PC-9 (cell line): ENCODE measurements at regions not wholly inside any gene's neighbourhood (a gene's known extent, or its start where the extent isn't known, plus 50 kb on each side); places are given as distances from the start of the nearest gene placed in this dataset.

Experiments
- BruUV-seq: library from RNA; stranded (reverse); fragments of 400-500 nt; replicated peaks from 2 replicates; lab custom pipeline; 2021; lab: Mats Ljungman, UMichigan
- CTCF ChIA-PET: fragments of 300-600 bp; sonication (Branson Sonifier 250); formaldehyde crosslinking; loops from one replicate; lab custom pipeline; 2022; ENCODE audit warnings: antibody characterized with exemption; lab: Charles Lee
- POLR2A ChIA-PET: fragments of 300-600 bp; sonication (Branson Sonifier 250); formaldehyde crosslinking; loops from one replicate; lab custom pipeline; 2022; ENCODE audit warnings: antibody characterized with exemption; ENCODE audit not compliant: unreplicated experiment; lab: Charles Lee
- DNase-seq, 2 experiments: peaks; one replicate each; pipeline versions ENCODE4 v3.0.0 to v3.0.0-alpha.2; 2015 to 2022; ENCODE audit warnings: mixed read lengths in 1 of 2
- H2AFZ ChIP-seq: fragments of 200-600 bp; sonication (generic); 2 replicates; pipeline ENCODE4 v1.8.1; 2017; ENCODE audit warnings: antibody characterized with exemption
- H3F3A ChIP-seq: fragments of 200-600 bp; sonication (generic); 2 replicates; pipeline ENCODE4 v1.8.1; 2017; ENCODE audit warnings: antibody characterized with exemption, mild to moderate bottlenecking, low read depth; ENCODE audit not compliant: insufficient read depth
- H3K27ac ChIP-seq: fragments of 200-600 bp; sonication (generic); 2 replicates; pipeline ENCODE4 v1.6.1; 2016; ENCODE audit warnings: mixed run types
- H3K27me3 ChIP-seq: fragments of 200-600 bp; sonication (generic); 2 replicates; pipeline ENCODE4 v1.6.1; 2016; ENCODE audit warnings: low read depth, mixed run types; ENCODE audit not compliant: insufficient read depth
- H3K36me3 ChIP-seq: fragments of 200-600 bp; sonication (generic); 2 replicates; pipeline ENCODE4 v1.6.1; 2016; ENCODE audit warnings: low read depth, mixed run types
- H3K4me1 ChIP-seq: fragments of 200-600 bp; sonication (generic); replicated peaks from 2 replicates; pipeline ENCODE4 v1.6.1; 2016; ENCODE audit warnings: mixed run types; ENCODE audit not compliant: insufficient read depth
- H3K4me2 ChIP-seq: fragments of 200-600 bp; sonication (generic); 2 replicates; pipeline ENCODE4 v1.6.1; 2017; ENCODE audit warnings: mixed run types
- H3K4me3 ChIP-seq: fragments of 200-600 bp; sonication (generic); 2 replicates; pipeline ENCODE4 v1.6.1; 2016; ENCODE audit warnings: mixed run types
- H3K79me2 ChIP-seq: fragments of 200-600 bp; sonication (generic); 2 replicates; pipeline ENCODE4 v1.6.1; 2017; ENCODE audit warnings: low read depth, mixed run types
- H3K9me2 ChIP-seq: fragments of 200-600 bp; sonication (generic); 2 replicates; pipeline ENCODE4 v1.8.1; 2017; ENCODE audit warnings: mild to moderate bottlenecking; ENCODE audit not compliant: insufficient read depth
- H3K9me3 ChIP-seq: fragments of 200-600 bp; sonication (generic); 2 replicates; pipeline ENCODE4 v1.8.1; 2016; ENCODE audit warnings: low read depth; ENCODE audit not compliant: insufficient read depth
- H4K20me1 ChIP-seq: fragments of 200-600 bp; sonication (generic); 2 replicates; pipeline ENCODE4 v1.8.1; 2017; ENCODE audit not compliant: insufficient read depth
- EZH2 ChIP-seq: fragments of 200-600 bp; sonication (generic); IDR thresholded peaks from 2 replicates; pipeline ENCODE4 v1.8.0; 2017; ENCODE audit warnings: antibody characterized with exemption, low read depth
- intact Hi-C: fragments of 100-400 bp; cut with micrococcal nuclease; formaldehyde crosslinking; loops from one replicate; pipeline ENCODE4 v1.10.0; 2022; ENCODE audit not compliant: unreplicated experiment
- TF ChIP-seq, protein P1 (sequence below): fragments of 200-600 bp; sonication (generic); conservative IDR thresholded peaks from 2 replicates; pipeline ENCODE4 v1.6.1; 2017; ENCODE audit warnings: mixed run types, antibody characterized with exemption, mild to moderate bottlenecking, moderate library complexity

DNA sequence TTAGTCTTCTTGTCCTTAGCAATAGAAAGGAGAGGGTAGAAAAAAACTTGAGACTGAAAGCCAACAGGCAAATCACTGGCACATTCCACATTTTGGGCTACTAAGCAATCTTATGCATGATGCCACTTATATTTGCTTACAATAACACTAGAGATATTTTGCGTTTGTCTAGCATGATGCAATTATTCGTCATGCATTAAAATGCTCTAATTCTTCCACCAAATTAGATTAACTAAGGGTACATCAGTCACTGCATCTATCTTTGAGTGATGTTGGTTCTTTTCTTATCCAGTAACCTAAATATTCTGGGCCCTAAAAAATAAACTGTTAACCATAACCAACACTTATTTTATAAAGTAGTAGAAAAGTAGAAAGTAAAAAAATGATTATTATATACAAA, 1311.7 kb upstream of the CDH2 start:
- Histone ChIP-seq H3K9me3 (no peaks in the 10 kb centered on the region), H3K36me3 (no peaks in the 10 kb centered on the region), H3K4me1 (no peaks in the 10 kb centered on the region), H4K20me1 (no peaks in the 10 kb centered on the region), H3F3A (no peaks in the 10 kb centered on the region), H3K4me2 (no peak overlapping the region), H3K27me3 (no peaks in the 10 kb centered on the region), H3K79me2 (no peaks in the 10 kb centered on the region), H3K27ac (no peak overlapping the region), H2AFZ (no peak overlapping the region), H3K4me3 (no peak overlapping the region), H3K9me2 (no peaks in the 10 kb centered on the region)
- no peak for DNase-seq
- no peak for TF ChIP-seq EZH2
- TF ChIP-seq, protein P1, sequence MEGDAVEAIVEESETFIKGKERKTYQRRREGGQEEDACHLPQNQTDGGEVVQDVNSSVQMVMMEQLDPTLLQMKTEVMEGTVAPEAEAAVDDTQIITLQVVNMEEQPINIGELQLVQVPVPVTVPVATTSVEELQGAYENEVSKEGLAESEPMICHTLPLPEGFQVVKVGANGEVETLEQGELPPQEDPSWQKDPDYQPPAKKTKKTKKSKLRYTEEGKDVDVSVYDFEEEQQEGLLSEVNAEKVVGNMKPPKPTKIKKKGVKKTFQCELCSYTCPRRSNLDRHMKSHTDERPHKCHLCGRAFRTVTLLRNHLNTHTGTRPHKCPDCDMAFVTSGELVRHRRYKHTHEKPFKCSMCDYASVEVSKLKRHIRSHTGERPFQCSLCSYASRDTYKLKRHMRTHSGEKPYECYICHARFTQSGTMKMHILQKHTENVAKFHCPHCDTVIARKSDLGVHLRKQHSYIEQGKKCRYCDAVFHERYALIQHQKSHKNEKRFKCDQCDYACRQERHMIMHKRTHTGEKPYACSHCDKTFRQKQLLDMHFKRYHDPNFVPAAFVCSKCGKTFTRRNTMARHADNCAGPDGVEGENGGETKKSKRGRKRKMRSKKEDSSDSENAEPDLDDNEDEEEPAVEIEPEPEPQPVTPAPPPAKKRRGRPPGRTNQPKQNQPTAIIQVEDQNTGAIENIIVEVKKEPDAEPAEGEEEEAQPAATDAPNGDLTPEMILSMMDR, result no peak
- BruUV-seq, result no TSS peak
- POLR2A ChIA-PET, result no interaction called here
- intact Hi-C loops, result no loop called here
- CTCF ChIA-PET, result no interaction called here

DNA sequence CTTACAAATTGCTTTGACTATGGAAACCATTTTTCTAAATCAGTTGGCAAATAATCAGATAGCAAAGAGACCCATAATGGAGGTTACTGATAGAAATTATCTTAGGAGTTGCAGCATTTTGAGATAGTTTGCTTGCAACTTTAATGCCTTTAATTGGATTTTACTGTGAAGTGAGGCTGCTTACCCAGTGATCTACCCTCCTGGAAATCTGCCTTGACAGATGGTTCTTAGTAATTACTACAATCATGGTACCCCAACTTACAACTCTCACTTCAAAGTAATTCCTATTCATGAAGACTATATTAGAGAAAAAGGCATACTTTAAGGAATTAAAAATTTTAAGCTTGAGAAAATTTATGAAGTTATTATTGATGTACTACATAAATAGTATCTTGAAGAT, 1288.6 kb upstream of the CDH2 start:
- no peak for TF ChIP-seq EZH2
- TF ChIP-seq, protein P1, result no peak
- Histone ChIP-seq H3K9me2 (no peaks in the 10 kb centered on the region), H3K36me3 (no peaks in the 10 kb centered on the region), H3K79me2 (no peaks in the 10 kb centered on the region), H3K9me3 (no peaks in the 10 kb centered on the region), H3K27ac (no peak overlapping the region), H2AFZ (no peak overlapping the region), H4K20me1 (no peaks in the 10 kb centered on the region), H3K27me3 (no peaks in the 10 kb centered on the region), H3K4me1 (no peaks in the 10 kb centered on the region), H3K4me2 (no peak overlapping the region), H3K4me3 (no peak overlapping the region), H3F3A (no peaks in the 10 kb centered on the region)
- BruUV-seq, result no TSS peak
- POLR2A ChIA-PET, result no interaction called here
- intact Hi-C loops, result no loop called here
- CTCF ChIA-PET, result no interaction called here
- no peak for DNase-seq

DNA sequence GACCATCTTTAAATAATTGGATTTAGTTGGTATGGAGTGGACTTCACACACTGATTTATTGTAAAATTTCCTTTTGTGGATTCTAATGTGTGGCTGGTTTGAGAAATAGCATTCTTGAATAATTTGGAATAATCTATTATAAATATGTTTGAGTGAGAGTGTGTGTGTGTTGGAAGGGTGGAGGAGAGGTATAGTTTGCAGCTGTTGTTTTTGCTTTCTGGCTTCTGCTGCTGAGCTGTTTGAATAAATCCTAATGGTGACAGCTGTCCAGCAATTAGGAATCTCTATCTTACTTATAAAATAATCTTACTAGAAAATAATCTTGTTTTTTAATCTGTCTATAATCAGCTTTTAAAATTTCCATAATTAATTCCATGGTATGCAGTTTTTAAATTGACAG, 1283.0 kb upstream of the CDH2 start:
- ChIA-PET CTCF (no interaction called here), POLR2A (no interaction called here)
- H3K4me2 ChIP-seq, result no peak overlapping the region
- no peaks in the 10 kb centered on the region for H3K9me3 ChIP-seq
- H4K20me1 ChIP-seq, result no peaks in the 10 kb centered on the region
- no peaks in the 10 kb centered on the region for H3F3A ChIP-seq
- no peak overlapping the region for H3K27ac ChIP-seq
- no peak for TF ChIP-seq EZH2
- TF ChIP-seq, protein P1, result no peak
- H3K79me2 ChIP-seq, result no peaks in the 10 kb centered on the region
- intact Hi-C loops, result no loop called here
- DNase-seq, result no peak
- no peaks in the 10 kb centered on the region for H3K36me3 ChIP-seq
- no peaks in the 10 kb centered on the region for H3K9me2 ChIP-seq
- H3K4me1 ChIP-seq, result no peaks in the 10 kb centered on the region
- H3K27me3 ChIP-seq, result no peaks in the 10 kb centered on the region
- no peak overlapping the region for H3K4me3 ChIP-seq
- no TSS peak for BruUV-seq
- no peak overlapping the region for H2AFZ ChIP-seq
